GOT3 (cell line): ENCODE measurements at regions not wholly inside any gene's neighbourhood (a gene's known extent, or its start where the extent isn't known, plus 50 kb on each side); places are given as distances from the start of the nearest gene placed in this dataset.
"Not testable (repeated sequence)": the region's sequence is repeated elsewhere in the genome, so short reads cannot be mapped to it uniquely, and the experiment has no call there.

Experiments used
- DNase-seq: peaks from one replicate; lab custom pipeline; 2025; ENCODE audit warnings: mixed read lengths; lab: John Stamatoyannopoulos, UW

DNA sequence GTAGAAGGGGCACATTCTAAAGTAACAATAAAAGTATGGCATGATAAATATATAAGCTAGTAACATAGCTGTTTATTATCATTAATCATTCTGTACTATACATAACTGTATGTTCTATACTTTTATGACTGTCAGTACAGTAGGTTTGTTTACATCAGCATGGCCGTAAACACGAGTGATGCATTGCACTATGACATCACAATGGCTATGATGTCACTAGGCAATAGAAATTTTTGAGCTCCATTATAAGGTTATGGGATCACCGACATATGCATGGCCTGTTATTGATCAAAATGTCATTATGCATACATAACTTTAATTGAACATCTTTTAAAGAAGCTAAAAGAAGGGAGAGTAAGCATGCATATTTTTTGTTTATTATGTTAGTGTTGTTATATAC lies 200.1 kb upstream of the SHH start:
- no peak for DNase-seq

DNA sequence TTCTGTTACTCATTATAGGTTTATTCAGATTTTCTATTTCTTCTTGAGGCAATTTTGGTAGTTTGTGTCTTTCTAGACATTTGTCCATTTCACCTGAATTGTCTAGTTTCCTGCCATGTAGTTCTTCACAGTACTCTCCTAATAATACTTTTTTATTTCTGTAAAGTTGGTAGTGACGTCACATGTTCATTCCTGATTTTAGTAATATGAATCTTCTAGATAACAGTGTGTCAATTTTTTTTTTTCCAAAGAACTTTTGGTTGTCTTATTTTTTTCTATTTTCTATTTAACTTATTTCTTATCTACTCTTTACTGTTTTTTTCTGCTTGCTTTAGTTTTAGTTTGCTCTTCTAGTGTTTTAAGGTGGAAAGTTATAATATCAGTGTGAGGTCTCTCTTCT lies 197.3 kb upstream of the SHH start:
- no peak for DNase-seq

DNA sequence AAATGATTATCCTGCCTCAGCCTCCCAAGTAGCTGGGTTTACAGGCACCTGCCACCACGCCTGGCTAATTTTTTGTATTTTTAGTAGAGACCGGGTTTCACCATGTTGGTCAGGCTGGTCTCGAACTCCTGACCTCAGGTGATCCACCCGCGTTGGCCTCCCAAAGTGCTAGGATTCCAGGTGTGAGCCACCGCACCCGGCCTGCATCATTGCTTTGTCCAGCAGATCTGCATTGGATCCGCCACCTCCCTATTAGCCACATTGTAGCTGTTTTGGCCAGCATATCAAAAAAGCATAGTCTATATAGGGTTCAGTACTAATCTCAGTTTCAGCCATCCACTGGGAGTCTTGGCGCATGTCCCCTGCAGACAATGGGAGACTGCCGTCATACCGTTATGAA lies 194.6 kb upstream of the SHH start:
- DNase-seq = not testable (repeated sequence)

DNA sequence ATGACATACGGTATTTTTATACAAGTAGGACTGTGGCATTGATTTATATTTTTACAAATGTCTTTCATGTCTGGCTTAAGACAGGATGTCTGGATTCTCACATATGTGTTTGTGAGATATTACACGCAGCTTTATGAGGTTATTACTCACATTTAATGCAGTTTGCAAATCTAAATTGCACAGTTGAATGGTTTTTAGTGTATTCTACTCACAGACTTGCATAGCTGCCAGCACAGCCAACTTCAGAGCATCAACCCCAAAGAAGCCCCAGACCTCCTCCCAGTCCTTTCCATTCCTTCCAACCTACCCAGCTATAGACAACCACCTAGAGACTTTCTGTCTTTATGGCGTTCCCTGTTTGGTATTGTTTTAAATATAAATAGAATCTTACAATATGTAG lies 193.8 kb upstream of the SHH start:
- DNase-seq = no peak

DNA sequence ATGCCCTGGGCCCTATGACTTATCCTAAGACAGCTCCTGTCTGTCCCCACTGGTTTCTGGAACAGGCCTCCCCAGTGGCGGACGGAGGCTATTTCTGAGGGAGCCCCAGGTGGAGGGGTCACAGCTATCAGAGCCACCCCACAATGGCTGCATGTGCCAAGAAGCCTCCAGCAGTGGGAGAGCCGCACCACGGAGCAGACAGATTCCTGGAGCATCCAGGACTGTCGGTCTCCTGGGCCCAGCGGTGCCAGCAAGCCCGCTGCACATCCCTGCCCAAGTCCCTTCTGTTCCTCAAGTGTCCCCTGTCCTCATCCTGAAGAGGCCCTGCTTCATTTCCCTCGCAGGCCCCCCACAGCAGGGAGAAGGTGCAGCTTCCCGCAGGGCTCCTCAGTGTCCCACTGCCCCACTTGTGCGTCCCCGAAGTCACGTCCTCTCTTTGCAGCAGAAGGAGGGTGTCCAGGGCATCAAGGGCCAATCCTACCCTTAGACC lies 193.0 kb upstream of the SHH start:
- no peak for DNase-seq

DNA sequence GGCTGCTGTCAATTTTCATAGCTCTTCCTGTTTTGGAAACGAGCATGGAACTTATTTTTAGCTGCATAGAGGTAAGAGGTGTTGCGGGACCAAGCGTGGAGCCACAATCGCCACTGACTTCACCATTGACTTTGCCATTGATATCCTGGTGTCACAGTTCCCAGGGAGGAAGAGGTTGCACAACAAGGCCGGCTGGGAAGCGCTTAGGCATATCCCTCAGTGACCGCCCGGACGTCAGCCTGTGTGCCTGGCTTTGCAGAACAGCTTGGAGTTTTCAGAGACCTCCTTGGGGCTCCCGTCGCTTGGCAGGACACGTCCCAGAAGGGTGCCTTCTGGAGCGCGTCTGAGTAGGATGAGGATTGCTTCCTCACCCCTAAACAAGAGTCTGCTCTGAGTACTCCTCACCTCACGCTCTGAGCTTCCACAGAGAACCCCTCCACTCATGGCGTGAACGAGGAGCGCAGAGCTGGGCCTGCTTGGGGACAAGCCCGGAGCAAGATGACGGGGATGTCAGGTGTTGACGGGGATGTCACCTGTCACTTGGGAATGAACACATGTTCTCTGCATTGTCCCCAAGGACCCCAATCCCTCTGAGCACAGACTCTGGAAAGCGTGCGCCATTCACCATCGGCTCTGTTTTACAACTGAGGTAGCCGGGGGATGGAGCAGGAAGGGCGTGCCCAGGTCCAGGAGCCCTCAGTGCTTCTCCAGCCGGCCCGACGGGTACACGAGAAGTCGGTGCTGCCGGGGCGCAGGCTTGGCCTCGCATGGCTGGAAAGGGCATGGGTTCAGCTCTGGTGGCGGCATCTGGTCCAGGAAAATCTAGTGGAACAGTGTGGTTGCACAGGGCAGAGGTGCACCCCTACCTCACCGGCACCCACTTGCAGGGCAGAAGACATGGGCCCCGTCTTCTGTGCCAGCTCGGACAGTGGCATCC lies 192.3 kb upstream of the SHH start:
- no peak for DNase-seq

DNA sequence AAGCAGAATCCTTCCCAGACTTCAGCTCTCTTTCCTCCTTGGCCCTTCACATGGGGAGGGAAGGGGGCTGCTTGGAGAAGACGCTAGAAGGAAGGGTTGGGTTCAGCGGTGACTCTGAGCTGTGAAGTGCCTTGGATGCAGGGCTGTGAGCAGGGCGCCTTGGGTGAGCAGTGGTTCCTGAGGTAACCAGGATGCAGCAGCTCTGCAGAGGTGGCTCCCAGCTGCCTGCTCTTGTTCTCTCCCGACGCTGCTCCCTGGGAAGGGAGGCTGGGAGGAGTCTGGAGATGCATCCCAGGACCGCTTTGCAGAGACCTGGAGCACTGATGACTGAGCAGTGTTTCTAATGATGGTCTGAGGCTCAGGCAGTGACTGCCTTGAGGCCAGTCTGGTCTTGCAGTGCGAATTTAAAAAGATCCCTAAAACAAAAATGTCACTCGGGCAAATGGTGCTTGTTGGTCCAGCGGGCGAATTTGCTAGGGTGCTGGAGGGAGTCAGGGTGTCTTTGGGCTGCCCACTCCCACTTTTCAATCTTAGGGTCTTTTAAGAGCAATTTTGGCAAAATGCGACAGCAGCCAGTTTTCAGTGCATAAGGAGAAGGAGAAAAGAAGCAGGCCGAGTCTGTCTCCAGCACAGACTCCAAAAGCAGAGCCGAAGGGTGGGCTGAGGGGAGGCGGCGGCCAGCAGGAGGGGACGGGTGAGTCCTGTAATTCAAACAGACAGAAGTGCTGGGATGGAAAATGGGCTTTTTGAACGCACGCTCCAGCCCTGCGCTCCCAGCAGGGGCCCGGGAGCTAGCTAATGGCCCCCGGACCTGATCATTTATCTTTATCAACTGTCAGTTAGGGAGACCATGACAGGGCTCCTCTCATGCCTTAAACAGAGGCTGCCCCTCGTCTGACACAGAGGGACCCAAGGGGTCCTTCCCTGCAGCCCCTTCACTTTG lies 191.2 kb upstream of the SHH start:
- DNase-seq = no peak

DNA sequence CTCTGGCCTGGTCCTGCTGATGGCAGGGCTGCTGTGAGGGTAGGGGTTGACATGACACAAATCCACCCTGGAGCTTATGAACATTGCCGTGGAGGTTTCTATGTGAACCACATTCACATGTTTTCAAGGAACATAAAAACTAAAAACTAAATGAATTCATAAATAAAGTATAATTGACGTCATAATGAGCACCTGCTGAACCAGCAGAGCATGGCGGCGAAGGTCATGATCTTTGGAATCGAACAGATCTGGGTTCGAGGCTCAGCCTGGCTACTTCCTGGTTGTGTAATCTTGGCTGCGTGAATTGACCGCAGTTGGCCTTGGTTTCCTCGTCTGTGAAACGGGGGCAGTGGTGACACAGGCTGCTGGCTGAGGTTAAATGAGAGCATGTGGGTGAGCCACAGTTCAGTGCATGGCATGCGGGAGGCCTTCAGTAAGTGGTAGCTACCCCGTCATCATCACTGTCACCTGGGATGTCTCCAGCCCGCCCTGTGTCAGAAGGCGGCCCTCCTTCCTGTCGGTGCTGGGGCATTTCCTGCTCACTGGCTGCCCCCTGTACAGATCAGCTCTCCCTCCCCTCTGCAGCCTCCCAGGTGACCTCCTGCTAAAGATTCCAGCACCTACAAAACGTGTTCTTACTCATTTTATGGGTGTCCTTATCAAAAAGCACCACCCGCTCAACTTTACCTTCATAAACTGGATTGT lies 190.3 kb upstream of the SHH start:
- no peak for DNase-seq

DNA sequence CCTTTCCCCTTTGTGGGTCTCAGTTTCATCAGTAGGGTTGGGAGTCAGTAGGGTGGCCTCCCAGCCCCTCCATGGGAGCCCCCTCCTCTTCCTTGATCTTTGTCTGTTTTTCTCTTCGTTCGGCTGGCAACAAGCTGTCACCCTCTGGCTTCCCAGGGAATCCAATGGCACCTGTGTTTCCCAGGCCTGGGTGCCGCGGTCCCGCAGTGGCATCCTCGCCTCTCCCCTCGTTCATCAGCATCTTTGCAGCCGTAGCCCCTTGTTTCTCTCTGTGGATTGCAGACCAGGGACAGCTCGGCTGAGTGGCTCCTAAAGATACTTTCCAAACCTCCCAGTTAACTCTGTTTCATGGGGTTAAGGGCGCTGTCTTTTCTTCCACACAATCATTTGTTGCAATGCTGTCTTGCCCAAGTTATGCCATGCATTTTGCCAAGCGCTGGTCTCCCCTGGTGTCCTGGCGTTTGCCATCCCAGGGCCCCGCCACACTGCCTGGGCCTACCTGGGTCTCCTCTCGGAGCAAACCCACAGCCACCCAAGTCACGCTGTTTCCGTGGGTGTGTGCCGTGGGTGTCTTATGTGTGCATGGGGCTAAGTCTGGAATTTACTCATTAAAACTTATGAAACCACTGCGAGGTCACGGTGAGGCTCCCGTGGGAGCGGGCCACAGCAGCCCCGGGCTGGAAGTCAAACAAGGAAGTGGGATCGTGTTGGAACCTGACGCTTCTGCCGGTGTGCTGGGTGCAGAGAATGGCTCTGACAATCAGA lies 189.4 kb upstream of the SHH start:
- DNase-seq = no peak

DNA sequence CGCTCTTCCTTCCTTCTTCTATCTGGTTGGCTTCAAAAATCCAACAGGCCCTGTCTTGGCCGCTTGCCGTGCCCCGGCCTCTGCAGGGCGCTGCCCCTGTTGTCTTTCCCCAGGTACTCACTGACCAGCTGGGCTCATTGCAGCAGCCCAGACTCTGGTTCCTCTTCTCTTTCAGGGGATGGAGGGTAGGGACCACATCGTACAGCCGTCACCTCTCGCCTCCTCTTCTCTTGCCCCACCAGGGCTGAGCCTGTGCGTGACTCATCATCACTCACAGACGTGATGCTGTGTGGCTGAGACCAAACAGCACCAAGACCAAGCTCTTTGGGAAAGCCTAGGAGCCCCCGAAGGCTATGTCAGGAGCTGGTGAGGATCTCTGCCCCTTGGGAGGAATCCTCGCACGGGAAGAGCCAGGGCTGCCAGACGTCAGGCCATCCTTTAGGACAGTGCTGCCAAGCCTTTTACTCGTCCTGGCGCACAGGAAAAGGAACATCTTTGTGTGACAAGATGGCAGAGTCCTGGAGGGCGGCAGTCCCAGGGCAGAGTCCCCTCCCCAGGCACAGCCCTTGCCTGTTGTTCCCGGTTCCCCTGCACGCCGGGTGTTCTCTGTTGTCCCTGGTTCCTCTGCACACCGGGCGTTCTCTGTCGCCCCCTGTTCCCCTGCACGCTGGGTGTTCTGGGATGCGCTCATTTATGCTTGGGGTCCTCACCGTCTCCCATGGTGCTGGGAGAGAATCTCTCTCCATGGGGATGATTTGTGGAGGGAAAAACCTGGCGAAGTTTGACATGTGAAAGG lies 188.5 kb upstream of the SHH start:
- no peak for DNase-seq

DNA sequence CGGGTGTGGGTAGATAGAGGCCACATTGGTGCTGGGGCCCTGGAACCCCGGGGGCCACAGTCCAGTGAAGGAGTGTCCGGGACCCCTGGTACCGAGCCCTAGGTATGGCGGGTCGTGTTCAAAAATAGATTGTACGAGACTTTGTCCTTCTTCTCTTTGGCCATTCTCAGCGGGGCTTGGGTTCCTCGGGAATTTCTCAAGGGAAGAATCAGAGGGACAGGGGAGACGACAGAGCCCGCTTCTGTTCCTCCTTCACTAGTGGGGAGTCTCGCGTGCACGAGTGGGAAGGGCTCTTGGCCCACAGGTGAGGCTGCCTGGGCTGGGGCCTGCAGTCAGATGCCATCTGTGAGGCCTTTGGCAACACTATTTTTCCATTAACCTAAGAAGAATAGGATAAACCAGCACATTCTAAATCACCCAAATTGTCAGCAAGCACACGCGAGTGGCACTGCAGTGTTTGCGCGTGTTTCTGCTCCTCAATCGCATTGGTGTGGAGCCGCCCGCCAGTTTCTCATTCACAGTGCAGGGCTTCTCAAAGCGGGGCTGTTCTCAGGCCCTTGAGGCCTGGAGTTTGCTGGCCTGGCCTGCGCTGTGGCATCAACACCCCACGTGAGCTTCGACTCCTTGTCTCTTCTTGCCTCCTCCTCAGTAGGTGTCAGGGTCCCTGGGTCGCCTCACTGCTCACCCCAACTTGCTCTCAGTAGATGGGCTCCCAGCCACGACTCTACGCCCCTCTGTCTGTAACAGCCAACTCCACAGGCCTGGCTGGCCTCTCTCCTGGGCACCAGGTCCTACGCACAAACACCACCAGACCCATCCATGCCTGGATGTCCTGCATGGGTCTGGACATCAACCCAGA lies 187.6 kb upstream of the SHH start:
- DNase-seq = no peak

DNA sequence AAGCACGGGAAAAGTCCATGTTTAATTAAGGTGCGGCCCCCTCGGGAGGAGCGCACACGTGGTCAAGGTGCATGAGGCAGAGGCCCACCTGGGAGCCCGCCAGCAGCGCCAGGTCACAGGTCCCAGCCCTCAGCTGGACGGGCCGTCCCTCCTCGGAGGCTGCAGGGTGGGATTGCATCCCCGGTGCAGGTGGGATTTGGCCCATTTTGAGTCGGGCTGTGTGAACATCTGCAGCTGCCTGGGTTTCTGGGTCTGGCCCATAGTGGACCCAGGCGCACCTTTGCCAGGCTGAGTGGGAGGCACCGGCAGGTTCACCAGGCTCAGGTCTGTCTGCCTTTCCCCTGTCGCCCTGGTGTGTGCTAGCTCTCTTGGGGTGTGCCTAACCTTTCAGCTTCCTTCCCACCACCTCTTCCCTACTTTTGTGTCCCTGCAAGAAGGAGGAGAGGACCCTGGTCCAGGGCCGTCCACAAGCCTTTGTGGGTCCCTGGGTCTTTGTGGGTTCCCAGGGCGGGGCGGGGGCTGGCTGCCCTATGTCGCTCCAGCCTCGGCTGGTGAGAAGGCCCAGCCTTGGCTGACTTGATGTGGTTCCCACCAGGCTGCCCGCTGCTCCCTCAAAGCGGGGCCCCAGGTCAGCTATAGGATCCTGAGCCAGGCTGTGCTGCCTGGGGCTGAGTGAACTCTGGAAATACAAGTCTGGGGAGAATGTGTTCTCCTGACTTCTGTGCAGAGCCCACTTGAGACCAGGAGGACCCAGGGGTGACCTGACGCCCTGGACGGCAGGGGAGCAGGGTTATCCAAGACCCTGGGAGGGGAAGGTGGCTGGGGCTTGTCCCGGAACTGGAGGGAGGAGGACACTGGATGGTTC lies 186.7 kb upstream of the SHH start:
- no peak for DNase-seq

DNA sequence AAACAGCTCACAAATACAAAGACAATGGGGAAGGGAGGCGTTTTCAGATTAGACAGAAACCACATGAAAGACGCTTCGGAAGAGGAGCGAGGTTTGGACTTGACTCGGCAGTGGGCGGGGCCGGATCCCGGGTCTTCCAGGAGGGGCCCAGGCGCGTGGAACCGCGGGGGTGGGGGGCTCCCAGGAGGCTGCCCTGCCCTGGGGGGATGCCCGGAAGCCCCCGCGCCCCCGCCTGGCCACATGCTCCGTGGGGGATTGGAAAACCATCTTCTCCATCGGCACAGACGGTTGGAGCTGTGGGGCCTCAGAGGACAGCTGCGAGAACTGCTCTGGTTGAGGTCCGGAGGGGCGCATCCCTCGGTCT lies 186.0 kb upstream of the SHH start:
- DNase-seq = no peak

DNA sequence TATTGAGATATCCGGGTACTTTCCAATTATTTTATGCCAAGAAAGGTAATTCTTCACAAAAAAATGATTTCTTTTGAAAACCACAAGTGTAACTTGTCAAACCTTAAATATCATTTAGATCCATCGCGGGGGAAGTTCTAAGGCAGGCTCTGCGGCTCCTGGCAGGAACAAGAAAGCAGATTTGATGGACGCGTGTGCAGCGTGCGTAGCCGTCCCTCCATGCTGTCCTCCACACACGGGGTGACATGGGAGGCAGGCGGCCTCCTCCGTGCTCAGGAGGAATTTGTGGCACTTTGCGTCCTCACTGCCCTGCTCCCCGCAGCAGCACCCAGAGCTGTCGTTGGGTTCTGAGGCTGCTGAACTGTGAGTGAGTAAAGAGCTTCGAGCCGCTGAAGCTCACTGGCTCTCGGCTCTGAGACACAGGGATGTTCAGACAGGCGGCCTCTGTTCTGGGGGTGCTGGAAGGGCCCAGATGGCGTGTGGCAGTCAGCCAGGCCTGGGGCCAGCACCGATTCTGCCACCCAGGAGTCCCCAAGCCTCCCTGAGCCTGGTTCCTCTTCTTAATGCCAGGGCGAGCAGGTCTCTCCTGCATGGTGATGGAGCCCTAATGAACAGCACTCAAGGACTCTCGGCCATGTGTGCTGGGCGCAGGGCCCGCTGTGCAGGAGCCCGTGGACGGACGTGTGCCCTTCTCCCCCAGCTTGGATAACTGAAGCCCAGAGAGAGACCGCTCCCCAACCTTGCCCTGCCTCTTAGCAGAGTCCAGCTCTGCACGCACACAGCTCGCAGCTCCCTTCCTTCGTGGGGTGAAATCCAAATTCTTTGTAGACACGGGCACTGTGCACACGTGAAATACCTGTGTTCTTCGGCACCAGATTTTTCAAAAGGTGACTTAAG lies 185.4 kb upstream of the SHH start:
- DNase-seq = no peak

DNA sequence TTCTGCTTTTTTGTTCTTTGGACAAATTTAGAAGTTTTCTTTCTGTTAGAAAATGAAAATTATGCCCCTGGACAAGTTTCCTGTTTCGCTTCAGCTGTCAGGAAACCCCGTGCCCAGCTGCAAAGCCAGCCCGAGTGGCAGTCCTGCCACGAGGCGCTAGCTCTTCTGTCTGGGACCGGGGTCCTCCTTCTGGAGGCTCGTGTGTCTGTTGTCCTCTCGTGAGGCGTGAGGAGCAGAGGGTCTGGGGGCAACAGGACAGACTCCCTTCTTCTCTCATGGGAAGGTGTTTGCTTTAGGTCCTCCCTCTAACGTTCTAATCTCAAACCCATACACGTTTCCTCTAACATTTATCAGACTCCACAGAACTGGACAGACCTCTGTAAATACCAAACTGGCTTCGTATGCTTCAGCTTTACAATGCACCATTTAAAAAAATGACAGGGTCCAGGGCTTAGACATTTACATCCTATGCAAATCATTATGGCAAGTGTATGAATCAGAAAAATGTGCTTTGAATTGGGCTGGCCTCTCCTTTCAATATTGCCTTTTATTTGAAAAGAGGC lies 184.5 kb upstream of the SHH start:
- DNase-seq = no peak

DNA sequence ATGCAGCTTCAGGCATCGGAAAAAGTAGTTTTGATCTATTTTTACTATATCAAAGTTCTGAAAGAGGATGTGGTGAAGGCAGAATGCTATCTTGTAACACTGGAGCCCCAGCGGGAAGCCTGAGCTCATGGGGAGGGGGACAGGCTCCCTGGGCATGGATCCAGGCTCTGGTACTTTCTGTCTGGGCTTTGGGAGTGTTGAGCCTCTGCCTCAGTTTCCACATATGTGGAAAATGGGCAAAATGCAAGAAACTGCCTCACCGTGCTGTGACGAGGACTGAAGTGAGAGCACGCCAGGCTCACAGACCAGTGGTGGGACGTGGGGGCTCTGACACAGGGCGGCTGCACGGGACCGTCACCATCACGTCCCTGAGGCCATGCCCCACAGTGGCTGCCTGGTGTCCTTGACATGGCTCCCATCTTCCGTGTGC lies 182.9 kb upstream of the SHH start:
- no peak for DNase-seq

DNA sequence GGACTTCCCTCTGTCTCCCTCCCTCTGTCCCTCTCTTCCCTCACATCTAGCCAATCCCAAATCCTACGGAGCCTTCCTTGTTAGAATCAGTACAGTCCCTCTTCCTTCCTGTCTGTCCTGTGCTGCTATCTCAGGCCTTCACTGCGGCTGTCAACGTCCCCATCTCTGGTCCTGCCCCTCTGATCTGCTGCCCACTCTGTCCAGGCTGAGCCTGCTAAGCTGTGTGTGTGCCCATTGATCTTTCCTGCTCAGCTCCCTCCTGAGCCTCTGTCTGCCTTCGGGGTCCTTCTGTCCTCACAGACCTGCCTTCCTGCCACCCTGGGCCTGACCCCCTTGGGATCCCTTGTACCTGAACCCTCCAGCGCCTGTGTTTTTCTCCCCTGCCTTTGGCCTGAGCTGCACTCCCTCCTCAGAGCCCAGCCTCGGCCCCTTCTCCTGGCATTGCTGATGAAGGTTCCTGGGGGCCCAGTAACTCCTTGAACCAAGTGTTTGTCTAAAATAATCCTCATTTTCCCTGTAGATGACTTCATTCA lies 182.1 kb upstream of the SHH start:
- DNase-seq = no peak
